ENCODE measurements at regions not wholly inside any gene's neighbourhood (a gene's known extent, or its start where the extent isn't known, plus 50 kb on each side); places are given as distances from the start of the nearest gene placed in this dataset.

DNA sequence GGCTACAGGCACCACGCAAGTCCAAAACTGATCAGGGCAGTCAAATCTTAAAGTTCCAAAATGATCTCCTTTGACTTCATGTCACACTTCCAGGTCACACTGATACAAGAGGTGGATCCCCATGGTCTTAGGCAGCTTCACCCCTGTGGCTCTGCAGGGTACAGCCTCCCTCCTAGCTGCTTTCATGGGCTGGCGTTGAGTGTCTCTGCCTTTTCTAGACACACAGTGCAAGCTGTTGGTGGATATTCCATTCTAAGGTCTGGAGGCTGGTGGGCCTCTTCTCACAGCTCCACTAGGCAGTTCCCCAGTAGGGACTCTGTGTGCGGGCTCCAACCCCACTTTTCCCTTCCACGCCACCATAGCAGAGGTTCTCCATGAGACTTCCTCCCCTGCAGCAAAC lies 838.2 kb upstream of the CHAC2 start:
- no peak for TF ChIP-seq CTCF (IDR thresholded peaks at IDR 0.05)
- TF ChIP-seq EP300 (IDR thresholded peaks at IDR 0.05): no peak
- TF ChIP-seq POLR2A (IDR thresholded peaks at IDR 0.05): no peak

All from suprapubic skin (tissue), 3 donors.